ENCODE measurements at regions not wholly inside any gene's neighbourhood (a gene's known extent, or its start where the extent isn't known, plus 50 kb on each side); places are given as distances from the start of the nearest gene placed in this dataset.

GRCh38 chr2:104236491-104236890, 617.4 kb upstream of the POU3F3 start:
- Histone ChIP-seq H3K9ac (ENCODE audit: insufficient read length) (no peak overlapping the region), H3K4me3 (no peak overlapping the region), H3K9me3 (ENCODE audit: low read depth, low read length) (no peaks in the 10 kb centered on the region), H3K36me3 (ENCODE audit: insufficient read depth, low read length) (no peaks in the 10 kb centered on the region), H3K27ac (no peak overlapping the region)
- no peak for DNase-seq (ENCODE audit: low read depth, low spot score)
- no peak for TF ChIP-seq FOXP2 (optimal IDR thresholded peaks at IDR 0.05; ENCODE audit: control extremely low read depth, extremely low read length, insufficient read depth)

- Histone ChIP-seq H3K4me3 (no peak overlapping the region), H3K36me3 (ENCODE audit: insufficient read depth, low read length) (no peaks in the 10 kb centered on the region), H3K9me3 (ENCODE audit: low read depth, low read length) (no peaks in the 10 kb centered on the region), H3K27ac (no peak overlapping the region), H3K9ac (ENCODE audit: insufficient read length) (no peak overlapping the region)
- no peak for DNase-seq (ENCODE audit: low read depth, low spot score)
- TF ChIP-seq FOXP2 (optimal IDR thresholded peaks at IDR 0.05; ENCODE audit: control extremely low read depth, extremely low read length, insufficient read depth) = no peak
These were observed 612.9 kb upstream of the POU3F3 start for GRCh38 chr2:104240984-104241383.

- Histone ChIP-seq H3K9ac (ENCODE audit: insufficient read length) (no peak overlapping the region), H3K36me3 (ENCODE audit: insufficient read depth, low read length) (no peaks in the 10 kb centered on the region), H3K4me3 (no peak overlapping the region), H3K9me3 (ENCODE audit: low read depth, low read length) (no peaks in the 10 kb centered on the region), H3K27ac (no peak overlapping the region)
- DNase-seq (ENCODE audit: low read depth, low spot score) = no peak
- TF ChIP-seq POLR2AphosphoS5 (IDR thresholded peaks at IDR 0.05; ENCODE audit: borderline replicate concordance, low read depth, low read length) = no peak
- no peak for TF ChIP-seq EZH2 (IDR thresholded peaks at IDR 0.05)
These were observed 604.3 kb upstream of the POU3F3 start for GRCh38 chr2:104249629-104250028.

- Histone ChIP-seq H3K9me3 (ENCODE audit: low read depth, low read length) (no peaks in the 10 kb centered on the region), H3K36me3 (ENCODE audit: insufficient read depth, low read length) (no peaks in the 10 kb centered on the region), H3K9ac (ENCODE audit: insufficient read length) (no peak overlapping the region), H3K27ac (no peak overlapping the region), H3K4me3 (no peak overlapping the region)
- DNase-seq (ENCODE audit: low read depth, low spot score) = no peak
- no peak for TF ChIP-seq POLR2AphosphoS5 (IDR thresholded peaks at IDR 0.05; ENCODE audit: borderline replicate concordance, low read depth, low read length)
- no peak for TF ChIP-seq FOXP2 (optimal IDR thresholded peaks at IDR 0.05; ENCODE audit: control extremely low read depth, extremely low read length, insufficient read depth)
- no peak for TF ChIP-seq EZH2 (IDR thresholded peaks at IDR 0.05)
These were observed 603.3 kb upstream of the POU3F3 start for GRCh38 chr2:104250635-104251034.

- Histone ChIP-seq H3K9ac (ENCODE audit: insufficient read length) (no peak overlapping the region), H3K36me3 (ENCODE audit: insufficient read depth, low read length) (no peaks in the 10 kb centered on the region), H3K4me3 (no peak overlapping the region), H3K9me3 (ENCODE audit: low read depth, low read length) (no peaks in the 10 kb centered on the region), H3K27ac (no peak overlapping the region)
- no peak for DNase-seq (ENCODE audit: low read depth, low spot score)
- TF ChIP-seq EZH2 (IDR thresholded peaks at IDR 0.05) = no peak
- TF ChIP-seq FOXP2 (optimal IDR thresholded peaks at IDR 0.05; ENCODE audit: control extremely low read depth, extremely low read length, insufficient read depth) = no peak
- TF ChIP-seq POLR2AphosphoS5 (IDR thresholded peaks at IDR 0.05; ENCODE audit: borderline replicate concordance, low read depth, low read length) = no peak
These were observed 599.9 kb upstream of the POU3F3 start for GRCh38 chr2:104254017-104254416.

GRCh38 chr2:104262714-104263113, 591.2 kb upstream of the POU3F3 start:
- no peaks in the 10 kb centered on the region for H3K36me3 ChIP-seq (ENCODE audit: insufficient read depth, low read length)
- H3K4me3 ChIP-seq = no peak overlapping the region
- no peak for TF ChIP-seq POLR2AphosphoS5 (IDR thresholded peaks at IDR 0.05; ENCODE audit: borderline replicate concordance, low read depth, low read length)
- no peak for TF ChIP-seq FOXP2 (optimal IDR thresholded peaks at IDR 0.05; ENCODE audit: control extremely low read depth, extremely low read length, insufficient read depth)
- TF ChIP-seq EZH2 (IDR thresholded peaks at IDR 0.05) = no peak
- no peaks in the 10 kb centered on the region for H3K9me3 ChIP-seq (ENCODE audit: low read depth, low read length)
- no peak overlapping the region for H3K9ac ChIP-seq (ENCODE audit: insufficient read length)
- H3K27ac ChIP-seq = no peak overlapping the region
- DNase-seq (ENCODE audit: low read depth, low spot score) = no peak

GRCh38 chr2:104279646-104280045, 574.3 kb upstream of the POU3F3 start:
- Histone ChIP-seq H3K36me3 (ENCODE audit: insufficient read depth, low read length) (no peaks in the 10 kb centered on the region), H3K9me3 (ENCODE audit: low read depth, low read length) (no peaks in the 10 kb centered on the region), H3K27ac (no peak overlapping the region), H3K9ac (ENCODE audit: insufficient read length) (no peak overlapping the region), H3K4me3 (no peak overlapping the region)
- no peak for TF ChIP-seq FOXP2 (optimal IDR thresholded peaks at IDR 0.05; ENCODE audit: control extremely low read depth, extremely low read length, insufficient read depth)
- TF ChIP-seq EZH2 (IDR thresholded peaks at IDR 0.05) = no peak
- no peak for TF ChIP-seq POLR2AphosphoS5 (IDR thresholded peaks at IDR 0.05; ENCODE audit: borderline replicate concordance, low read depth, low read length)
- DNase-seq (ENCODE audit: low read depth, low spot score) = no peak

- H3K4me3 ChIP-seq = no peak overlapping the region
- no peak overlapping the region for H3K27ac ChIP-seq
- no peak for TF ChIP-seq POLR2AphosphoS5 (IDR thresholded peaks at IDR 0.05; ENCODE audit: borderline replicate concordance, low read depth, low read length)
- no peak for TF ChIP-seq EZH2 (IDR thresholded peaks at IDR 0.05)
- no peak for TF ChIP-seq FOXP2 (optimal IDR thresholded peaks at IDR 0.05; ENCODE audit: control extremely low read depth, extremely low read length, insufficient read depth)
- DNase-seq (ENCODE audit: low read depth, low spot score) = no peak
- no peaks in the 10 kb centered on the region for H3K9me3 ChIP-seq (ENCODE audit: low read depth, low read length)
- H3K9ac ChIP-seq (ENCODE audit: insufficient read length) = no peak overlapping the region
- H3K36me3 ChIP-seq (ENCODE audit: insufficient read depth, low read length) = no peaks in the 10 kb centered on the region
These were observed 573.7 kb upstream of the POU3F3 start for GRCh38 chr2:104280216-104280615.

GRCh38 chr2:104286841-104287240, 567.1 kb upstream of the POU3F3 start:
- Histone ChIP-seq H3K27ac (no peak overlapping the region), H3K36me3 (ENCODE audit: insufficient read depth, low read length) (no peaks in the 10 kb centered on the region), H3K9me3 (ENCODE audit: low read depth, low read length) (no peaks in the 10 kb centered on the region), H3K4me3 (no peak overlapping the region), H3K9ac (ENCODE audit: insufficient read length) (no peak overlapping the region)
- TF ChIP-seq FOXP2 (optimal IDR thresholded peaks at IDR 0.05; ENCODE audit: control extremely low read depth, extremely low read length, insufficient read depth) (no peak), EZH2 (IDR thresholded peaks at IDR 0.05) (no peak), POLR2AphosphoS5 (IDR thresholded peaks at IDR 0.05; ENCODE audit: borderline replicate concordance, low read depth, low read length) (no peak)
- no peak for DNase-seq (ENCODE audit: low read depth, low spot score)

Data from SK-N-MC (cell line).